Cerebellar cortex (tissue), 1 donor: ENCODE measurements at regions not wholly inside any gene's neighbourhood (a gene's known extent, or its start where the extent isn't known, plus 50 kb on each side); places are given as distances from the start of the nearest gene placed in this dataset.

ENCODE experiments used
- DNase-seq: peaks from one replicate; pipeline ENCODE4 v3.0.0-alpha.2; 2015; ENCODE audit warnings: low spot score

GRCh38 chr1:182293119-182293589 lies 98.4 kb downstream of the GLUL start:
- DNase-seq, result no peak

DNA sequence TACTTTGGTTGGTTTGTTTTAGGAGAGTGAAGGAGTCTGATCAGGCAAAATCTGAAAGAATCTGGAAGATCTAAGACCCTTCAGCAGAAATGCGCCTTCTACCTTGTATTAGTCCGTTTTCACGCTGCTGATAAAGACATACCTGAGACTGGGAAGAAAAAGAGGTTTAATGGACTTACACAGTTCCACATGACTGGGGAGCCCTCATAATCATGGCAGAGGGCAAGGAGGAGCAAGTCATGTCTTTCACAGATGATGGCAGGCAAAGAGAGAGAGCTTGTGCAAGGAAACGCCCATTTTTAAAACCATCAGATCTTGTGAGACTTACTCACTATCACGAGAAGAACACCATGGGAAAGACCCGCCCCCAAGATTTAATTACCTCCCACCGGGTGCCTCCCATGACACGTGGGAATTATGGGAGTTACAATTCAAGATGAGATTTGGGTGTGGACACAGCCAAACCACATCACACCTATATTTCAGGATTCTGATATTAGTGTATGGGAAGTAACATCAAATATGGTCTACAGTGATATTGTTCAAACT lies 99.3 kb downstream of the GLUL start:
- no peak for DNase-seq

DNA sequence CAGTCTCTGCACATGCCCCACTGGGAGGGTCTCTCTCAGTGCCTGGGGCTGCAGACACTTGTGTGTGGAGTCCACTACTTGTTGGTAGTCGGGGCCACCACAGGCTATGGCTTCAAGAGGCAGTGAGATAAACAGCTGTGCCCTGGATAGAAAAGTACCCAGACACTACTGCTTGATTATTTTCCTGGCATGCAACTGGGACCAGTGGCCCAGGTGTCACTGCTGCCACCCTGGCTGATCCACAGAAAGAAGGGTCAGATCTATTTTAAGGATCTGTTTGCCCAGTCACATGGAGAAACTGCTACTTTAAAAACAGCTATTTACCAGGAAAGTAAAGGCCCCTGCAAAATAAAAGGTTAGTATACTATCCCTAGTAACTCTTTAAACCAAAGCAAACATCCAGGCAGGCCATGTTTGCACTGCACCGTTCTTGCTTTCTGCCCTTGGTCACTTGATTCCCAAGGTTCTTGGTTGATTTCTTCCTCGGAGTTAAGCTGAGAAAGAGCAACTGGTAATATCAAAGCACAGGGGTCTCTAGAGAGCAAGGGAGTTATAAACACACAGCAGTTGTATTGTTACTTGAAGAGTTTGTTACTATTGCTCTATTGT lies 99.9 kb downstream of the GLUL start:
- no peak for DNase-seq

DNA sequence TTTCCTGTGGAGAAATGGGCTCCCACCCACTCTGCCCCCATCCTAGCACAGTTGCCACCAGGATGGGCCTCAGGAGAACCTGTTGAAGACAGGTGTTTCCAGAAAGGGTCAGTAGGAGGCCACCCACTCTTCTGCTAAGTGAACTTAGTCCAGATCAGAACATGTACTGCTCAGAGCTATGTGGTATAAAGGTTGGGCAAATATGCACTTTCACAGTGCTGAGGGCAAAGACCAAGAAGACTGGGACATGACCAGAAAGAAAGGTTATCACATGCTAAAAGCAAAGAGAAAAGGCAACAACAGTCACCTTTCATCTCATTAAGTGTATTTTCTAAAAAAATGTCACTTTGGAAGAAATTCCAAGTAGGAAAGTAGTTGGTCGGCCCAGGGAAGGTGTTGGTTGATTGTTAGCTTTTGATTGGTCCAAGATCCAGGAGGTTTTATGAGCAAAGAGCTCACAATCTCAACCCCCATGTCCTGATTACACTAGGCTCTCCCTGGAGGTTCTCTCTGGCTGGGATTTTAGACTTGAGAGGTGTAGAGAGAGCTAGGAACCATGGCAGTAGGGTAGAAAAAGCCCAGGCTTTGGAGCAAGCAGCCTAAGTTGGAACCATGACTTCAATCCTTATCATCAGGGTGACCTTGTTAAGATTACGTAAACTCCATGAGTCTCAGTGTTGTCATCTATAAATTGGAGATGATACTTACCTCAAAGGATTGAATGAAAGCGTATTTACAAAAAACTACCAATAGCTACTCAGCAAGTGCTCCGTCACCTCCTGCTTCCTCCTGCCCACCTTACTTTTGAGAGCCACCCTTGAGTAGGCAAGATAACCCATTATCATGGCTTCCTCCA lies 102.6 kb downstream of the GLUL start:
- DNase-seq, result no peak

GRCh38 chr1:182286761-182287160 lies 104.8 kb downstream of the GLUL start:
- no peak for DNase-seq

DNA sequence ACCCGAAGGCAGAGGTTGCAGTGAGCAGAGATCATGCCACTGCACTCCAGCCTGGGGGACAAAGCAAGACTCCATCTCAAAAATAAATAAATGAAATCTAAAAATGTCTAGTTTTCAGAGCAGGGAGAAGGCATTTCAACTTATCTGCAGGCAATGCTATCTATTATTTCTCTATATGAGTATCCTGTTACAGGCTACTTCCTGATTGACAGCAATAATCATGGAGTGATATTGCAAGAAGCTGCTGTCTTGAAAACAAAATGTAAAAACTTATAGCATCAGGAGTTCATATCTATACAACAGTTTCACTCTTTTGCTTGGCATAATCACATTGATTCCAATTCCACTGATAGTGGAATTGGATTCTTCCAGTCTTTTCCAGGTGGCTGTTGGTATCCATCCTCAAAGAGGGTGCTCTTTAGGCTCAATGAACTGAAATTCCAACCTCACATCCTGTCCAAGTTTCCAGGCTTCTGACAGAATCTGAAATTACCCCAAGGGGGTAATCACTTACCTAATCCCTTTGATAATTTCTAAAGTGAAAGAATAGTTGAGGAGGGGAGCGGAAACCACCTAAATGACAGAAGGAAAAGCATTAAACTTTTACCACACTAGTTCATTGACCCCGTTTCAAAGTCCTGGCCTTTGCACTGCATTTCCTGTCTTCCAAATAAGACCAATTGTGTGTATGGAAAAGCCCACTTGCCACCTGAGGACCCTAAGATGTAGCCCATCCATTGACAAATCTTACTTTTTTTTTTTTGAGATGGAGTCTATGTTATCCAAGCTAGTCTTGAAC lies 107.6 kb downstream of the GLUL start:
- no peak for DNase-seq

DNA sequence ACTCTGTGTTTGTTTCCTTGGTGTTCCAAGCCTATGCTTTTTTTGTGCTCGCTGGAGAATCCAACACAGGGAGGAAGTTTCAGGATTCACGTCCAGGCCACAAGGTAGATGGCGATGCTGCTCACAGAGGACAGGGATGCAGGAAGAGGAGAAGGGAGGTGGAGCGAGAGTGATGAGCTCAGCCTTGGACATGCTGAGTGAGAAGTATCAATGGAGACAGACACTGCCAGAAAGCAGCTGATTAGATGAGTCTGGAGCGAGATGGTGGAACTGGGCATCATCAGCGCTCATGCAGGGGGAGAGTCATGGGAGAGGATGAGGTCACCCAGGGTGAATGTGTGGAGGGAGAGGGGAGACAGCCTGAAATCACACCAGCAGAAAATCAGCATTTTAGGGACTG lies 110.0 kb downstream of the GLUL start:
- no peak for DNase-seq

DNA sequence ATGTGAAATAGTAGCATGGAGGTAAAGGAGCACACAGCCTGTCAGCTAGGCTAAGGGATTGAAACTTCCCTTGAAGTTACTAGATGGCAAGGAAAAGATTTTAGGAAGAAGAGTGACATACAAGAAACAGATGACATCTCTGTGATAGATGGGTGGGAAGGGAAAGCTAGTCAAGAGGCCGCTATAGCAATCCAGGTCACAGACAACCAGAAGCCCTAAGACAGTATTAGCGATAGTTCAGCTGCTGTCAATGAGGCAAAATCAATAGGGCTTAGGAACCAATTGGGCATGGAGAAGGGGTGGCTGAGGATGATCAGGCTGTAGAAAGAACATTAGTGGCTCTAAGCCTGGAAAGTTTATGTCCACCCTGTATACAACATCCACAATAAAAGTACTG lies 111.1 kb downstream of the GLUL start:
- DNase-seq, result no peak

DNA sequence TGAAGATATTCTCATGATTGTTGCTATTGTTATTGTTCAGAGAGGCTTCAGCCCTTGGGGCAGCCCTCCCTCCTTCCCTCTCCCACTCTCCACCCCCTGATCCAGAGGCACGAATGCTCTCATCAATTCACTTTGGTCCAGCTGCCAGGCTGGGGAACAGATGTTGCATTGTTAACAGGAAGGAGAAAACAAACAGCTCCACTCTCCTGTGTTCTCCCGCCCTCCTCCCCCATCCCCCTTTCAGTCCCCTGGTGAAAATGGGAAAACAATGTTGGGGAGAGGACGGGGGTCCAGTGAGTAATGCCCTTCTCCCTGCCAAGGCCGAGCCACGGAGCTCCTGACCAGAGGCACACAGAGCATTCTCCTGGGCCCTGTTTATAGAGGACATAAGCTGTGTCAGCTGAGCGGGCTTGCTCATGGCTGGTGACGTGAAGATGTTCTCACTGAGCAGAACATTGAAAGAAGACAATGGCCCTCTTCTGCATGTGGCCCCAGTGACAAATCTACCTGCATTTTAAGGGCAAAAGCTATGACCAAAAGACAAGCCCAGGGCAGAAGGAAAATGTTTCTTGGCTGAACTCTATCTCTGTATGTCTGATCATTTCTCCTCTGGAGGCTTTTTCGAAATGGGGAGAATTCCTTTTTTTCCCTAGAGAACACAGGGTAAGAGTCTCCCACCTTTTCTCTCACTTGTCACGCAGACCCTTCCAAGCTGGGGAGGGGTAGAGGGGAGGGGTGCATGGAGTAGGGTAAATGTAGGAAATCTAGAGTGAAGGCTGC lies 111.7 kb downstream of the GLUL start:
- DNase-seq, result no peak

DNA sequence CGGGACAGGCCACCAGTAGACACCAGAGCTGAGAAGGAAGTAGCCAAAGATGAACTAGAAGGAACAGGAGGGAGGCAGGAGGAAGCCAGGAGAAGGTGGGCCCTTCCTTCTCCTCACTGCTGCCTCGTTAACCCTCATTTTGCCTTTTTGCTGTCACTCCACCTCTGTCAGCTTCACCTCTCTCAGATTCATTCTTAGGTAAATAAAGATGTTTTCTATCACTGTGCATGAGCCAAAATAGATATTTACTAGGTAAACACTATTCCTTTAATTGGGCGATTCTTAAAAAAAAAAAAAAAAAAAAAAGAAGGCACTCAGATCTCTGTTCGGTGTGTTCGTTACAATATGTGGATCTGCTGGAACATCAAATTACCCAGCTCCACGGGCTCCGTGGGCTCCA lies 112.3 kb downstream of the GLUL start:
- no peak for DNase-seq

DNA sequence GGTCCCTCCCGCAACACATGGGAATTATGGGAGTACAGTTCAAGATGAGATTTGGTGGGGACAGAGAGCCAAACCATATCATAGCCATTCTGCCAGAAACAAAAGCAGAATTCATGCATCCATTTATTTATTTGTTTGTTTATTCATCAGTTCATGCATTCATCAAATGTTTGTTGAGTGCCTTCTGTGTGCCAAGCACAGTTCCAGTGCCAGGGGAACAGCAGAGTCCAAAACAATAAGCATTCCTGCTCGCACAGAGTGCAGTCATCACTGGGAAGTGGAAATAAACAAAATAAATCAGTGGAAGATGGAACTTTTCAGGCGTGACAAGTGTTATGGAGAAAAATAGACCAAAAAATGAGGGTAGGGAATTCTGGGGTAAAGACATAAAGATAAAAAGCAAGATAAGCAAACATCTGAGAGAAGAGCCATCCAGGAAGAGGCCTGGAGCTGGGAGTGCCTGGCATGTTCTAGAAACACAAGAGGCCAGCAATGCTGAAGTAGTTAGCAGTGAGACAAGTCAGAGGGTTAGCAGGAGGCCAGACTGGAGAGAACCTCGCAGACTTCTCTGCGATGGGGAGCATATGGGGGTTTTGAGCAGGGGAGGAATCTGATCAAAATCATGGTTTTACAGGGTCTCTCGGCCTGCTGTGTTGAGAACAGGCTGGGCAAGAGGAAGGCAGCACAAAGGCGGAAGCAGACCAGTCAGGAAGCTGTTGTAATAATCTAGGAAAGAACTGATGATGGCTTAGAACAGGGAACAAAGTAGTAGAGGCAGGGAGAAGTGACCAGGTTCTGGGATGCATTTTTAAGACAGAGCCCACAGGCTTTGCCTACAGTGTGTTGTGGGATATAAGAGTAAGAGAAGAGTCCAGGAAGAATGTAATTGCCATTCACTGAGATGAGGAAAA lies 113.2 kb downstream of the GLUL start:
- no peak for DNase-seq

DNA sequence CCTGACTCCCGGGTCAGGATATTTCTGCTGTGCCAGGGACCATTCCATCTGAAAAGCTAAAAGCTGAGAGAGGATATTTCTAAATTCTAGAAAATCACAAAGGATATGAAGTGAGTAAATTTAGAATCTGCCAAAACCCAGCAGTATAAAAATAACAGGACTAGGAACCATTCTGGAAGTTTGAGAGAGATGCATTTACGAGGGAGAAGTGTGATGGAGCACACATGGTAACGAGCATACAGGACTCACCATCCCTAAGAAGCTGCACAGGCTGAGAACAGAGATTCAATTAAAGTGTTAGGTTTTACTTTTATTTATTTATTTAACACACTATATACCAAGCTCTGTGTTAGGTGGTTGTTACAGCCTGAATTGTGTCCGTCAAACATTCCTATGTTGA lies 116.3 kb downstream of the GLUL start:
- DNase-seq, result no peak

DNA sequence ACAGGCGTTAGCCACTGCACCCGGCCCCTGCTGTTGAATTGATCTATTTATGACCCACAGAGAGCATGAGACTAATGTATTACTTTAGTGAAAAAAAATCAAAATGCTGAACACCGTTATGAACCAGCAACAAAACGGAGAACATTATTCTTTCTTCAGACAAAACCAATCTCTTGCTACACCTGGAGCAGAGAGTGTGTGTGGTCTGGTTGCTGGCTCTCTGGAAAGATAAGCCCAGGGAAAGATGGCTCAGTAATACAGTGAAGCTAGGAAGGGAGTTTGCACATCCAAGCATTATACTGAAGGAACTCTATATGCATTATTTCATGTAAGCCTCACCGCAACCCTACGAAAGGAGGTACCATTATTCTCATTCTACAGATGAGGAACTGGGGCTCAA lies 117.0 kb downstream of the GLUL start:
- DNase-seq, result no peak

- DNase-seq, result no peak
These were observed 120.9 kb downstream of the GLUL start for GRCh38 chr1:182270731-182271130.

GRCh38 chr1:182269097-182269496 lies 122.5 kb downstream of the GLUL start:
- no peak for DNase-seq

DNA sequence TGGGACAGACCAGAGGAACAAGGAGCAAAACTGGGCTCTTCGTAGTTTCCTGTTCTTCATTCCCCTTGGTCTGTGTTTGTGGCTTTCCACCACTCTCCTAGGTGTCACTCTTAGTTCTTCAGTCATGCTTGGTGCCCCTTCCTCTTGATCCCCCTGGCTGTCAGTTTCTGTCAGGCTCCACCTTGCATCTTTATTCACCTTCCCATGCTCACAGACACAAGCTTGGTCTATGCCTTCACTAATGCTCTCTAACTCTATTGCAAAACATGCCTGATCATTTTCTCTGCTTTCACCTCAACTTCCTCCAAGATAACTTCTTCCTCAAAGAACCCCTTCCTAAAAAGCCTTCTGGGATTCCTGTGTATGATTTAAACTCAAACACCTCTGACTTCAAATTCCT lies 122.9 kb downstream of the GLUL start:
- DNase-seq, result no peak

GRCh38 chr1:182264185-182264584 lies 127.4 kb downstream of the GLUL start:
- peak; percentile 17 for DNase-seq

DNA sequence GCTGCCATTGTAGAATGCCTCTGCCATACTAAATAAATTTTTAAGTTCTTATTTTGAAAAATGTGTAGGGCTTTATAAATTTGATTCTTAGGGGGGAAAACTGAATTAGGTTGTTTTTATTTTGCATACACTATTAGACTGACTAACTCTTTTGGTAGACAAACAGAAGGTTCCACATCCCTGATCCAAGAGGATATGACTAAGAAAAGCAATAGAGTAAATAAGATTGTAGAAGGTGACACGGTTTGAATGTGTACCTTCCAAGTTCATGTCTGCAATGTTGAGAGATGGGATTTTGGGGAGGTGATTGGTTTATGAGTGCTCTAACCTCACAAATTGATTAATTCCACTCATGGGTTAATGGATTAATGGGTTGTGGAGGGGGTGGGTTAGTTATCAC lies 127.9 kb downstream of the GLUL start:
- no peak for DNase-seq

DNA sequence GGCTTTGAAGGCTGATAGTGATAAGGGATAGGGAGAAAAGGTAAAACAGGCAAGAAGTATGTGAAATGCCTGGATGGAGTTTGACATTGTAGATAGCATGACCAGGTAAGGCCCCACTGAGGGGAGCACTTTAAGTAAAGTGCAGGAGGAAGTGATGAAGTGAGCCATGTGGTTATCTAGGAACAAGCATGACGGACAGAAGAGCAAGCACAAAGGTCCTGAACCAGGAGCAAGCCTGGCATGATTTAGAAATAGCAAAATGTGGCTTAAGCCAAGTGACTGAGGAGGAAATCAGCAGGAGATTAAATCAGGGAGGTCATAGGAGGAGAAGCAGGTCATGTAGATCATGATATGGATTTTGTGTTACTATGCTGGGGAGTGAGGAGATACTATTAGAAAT lies 129.2 kb downstream of the GLUL start:
- DNase-seq, result no peak

GRCh38 chr1:182261655-182262054 lies 129.9 kb downstream of the GLUL start:
- DNase-seq, result no peak

DNA sequence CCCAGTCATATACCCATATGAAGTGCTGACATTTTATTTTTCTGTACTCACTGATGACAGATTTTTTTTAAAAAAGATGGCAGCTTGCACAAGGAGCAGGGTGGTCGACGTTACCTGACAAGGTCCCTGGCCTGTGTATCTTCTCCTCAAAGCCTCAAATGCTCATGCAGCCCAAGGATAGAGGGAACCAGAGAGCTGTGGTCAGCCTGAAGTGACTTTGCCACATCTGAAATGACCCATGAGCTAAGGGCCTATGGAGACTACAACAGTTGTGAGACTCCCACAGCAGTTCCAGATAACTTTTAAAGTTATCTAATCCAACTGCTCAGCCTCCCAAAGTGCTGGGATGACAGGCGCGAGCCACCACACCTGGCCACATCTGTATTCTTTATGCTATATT lies 131.1 kb downstream of the GLUL start:
- no peak for DNase-seq
